ENCODE measurements at regions not wholly inside any gene's neighbourhood (a gene's known extent, or its start where the extent isn't known, plus 50 kb on each side); places are given as distances from the start of the nearest gene placed in this dataset.
"Not testable (repeated sequence)": the region's sequence is repeated elsewhere in the genome, so short reads cannot be mapped to it uniquely, and the experiment has no call there.

DNA sequence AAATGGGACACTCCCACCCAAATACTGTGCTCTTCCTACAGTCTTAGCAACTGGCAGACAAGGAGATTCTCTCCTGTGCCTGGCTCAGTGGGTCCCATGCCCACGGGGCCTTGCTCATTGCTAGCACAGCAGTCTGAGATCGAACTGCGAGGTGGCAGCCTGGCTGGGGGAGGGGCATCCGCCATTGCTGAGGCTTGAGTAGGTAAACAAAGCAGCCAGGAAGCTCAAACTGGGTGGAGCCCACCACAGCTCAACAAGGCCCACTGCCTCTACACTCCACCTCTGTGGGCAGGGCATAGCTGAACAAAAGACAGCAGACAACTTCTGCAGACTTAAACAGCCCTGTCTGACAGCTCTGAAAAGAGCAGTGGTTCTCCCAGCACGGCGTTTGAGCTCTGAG, 174.8 kb downstream of the COL12A1 start:
- not testable (repeated sequence) for H3K27ac ChIP-seq; DNase-seq (ENCODE audit: low read depth, low spot score)

GRCh38 chr6:75029333-75029732, 176.5 kb downstream of the COL12A1 start:
- H3K27ac ChIP-seq, result no peak overlapping the region
- no peak for DNase-seq (ENCODE audit: low read depth, low spot score)

GRCh38 chr6:75025371-75025770, 180.5 kb downstream of the COL12A1 start:
- H3K27ac ChIP-seq, result no peak overlapping the region
- no peak for DNase-seq (ENCODE audit: low read depth, low spot score)

DNA sequence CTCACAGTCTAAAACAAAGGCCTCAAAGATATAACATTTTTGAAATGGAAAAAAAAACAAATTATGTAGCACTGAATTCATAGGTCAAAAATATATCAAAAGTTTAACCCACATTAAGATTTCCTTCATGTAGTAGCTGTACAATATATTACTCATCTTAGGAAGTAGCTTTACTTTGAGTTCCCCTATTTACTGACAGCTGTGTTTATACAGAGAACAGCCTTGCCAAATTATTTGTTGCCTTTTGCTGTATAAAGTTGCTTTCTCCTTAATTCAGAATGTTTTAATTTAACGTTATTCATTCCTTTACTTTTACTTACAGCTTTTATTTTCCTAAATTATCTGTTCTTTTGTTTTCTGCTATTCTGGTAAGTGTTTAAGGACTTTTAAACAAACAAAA, 181.0 kb downstream of the COL12A1 start:
- DNase-seq (ENCODE audit: low read depth, low spot score), result no peak
- no peak overlapping the region for H3K27ac ChIP-seq

DNA sequence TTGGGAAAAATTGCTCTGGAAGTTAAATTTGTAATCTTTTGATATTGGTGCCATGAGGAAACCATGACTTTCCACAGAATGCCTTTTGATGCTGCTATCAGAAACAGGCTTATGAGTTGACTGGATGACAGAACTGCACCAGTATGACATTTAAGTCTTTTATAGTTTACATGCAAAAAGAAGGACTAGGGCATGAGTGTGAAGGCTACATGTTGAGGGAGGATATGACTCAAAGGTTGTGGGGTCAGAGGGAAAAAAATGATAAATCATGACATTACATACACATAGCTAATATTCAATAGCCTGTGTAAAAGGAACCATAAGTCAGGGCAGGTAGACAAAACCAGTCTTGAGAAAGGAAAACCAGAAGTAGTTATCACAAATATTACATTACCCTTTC, 182.2 kb downstream of the COL12A1 start:
- no peak for DNase-seq (ENCODE audit: low read depth, low spot score)
- no peak overlapping the region for H3K27ac ChIP-seq

- H3K27ac ChIP-seq, result no peak overlapping the region
- no peak for DNase-seq (ENCODE audit: low read depth, low spot score)
Observed at GRCh38 chr6:75020971-75021370, 184.9 kb downstream of the COL12A1 start.

DNA sequence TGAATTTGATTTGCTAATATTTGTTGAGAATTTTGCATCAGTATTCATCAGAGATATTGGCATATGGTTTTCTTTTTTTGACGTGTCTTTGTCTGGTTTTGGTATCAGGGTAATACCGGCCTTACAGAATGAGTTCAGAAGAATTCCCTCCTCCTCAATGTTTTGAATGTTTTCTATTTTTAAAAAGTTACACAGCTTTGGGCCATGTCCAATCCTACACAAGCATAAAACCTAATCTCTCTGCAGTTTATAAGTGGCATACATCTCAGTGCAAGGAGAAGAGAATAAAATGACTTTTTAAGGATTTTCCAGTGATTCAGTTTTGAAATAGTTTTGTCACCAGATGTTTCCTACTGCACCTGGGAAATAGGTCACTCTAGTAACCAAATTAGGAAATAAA, 185.5 kb downstream of the COL12A1 start:
- no peak for DNase-seq (ENCODE audit: low read depth, low spot score)
- no peak overlapping the region for H3K27ac ChIP-seq

DNA sequence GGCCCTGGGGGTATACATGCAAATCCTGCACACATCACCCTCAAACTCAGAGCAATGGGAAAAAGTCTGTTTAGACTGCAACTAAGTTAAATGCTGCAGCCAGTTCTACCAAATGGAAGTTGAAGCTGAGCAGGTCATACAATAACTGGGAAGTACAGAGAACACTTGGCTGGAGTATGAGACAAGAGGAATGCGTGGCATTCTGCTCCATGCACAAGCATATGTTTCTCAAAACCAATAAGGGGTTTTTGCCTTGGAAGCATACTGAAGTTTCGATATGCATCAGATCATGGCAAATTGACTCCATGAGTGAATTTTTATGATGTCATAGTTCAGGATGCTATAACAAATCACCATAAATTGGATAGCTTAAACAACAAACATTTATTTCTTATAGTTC, 193.8 kb downstream of the COL12A1 start:
- H3K27ac ChIP-seq, result no peak overlapping the region
- DNase-seq (ENCODE audit: low read depth, low spot score), result no peak

DNA sequence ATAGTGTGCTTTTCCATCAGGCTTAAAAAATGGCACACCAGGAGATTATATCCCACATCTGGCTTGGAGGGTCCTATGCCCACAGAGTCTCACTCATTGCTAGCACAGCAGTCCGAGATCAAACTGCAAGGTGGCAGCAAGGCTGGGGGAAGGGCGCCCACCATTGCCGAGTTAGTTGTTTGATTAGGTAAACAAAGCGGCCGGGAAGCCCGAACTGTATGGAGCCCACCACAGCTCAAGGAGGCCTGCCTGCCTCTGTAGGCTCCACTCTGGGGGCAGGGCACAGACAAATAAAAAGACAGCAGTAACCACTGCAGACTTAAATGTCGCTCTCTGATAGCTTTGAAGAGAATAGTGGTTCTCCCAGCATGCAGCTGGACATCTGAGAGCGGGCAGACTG, 201.9 kb downstream of the COL12A1 start:
- not testable (repeated sequence) for H3K27ac ChIP-seq; DNase-seq (ENCODE audit: low read depth, low spot score)

- no peak for DNase-seq (ENCODE audit: low read depth, low spot score)
- no peak overlapping the region for H3K27ac ChIP-seq
Observed at GRCh38 chr6:74997646-74998045, 208.2 kb downstream of the COL12A1 start.

- no peak for DNase-seq (ENCODE audit: low read depth, low spot score)
- H3K27ac ChIP-seq, result no peak overlapping the region
Observed at GRCh38 chr6:74993136-74993535, 212.7 kb downstream of the COL12A1 start.

DNA sequence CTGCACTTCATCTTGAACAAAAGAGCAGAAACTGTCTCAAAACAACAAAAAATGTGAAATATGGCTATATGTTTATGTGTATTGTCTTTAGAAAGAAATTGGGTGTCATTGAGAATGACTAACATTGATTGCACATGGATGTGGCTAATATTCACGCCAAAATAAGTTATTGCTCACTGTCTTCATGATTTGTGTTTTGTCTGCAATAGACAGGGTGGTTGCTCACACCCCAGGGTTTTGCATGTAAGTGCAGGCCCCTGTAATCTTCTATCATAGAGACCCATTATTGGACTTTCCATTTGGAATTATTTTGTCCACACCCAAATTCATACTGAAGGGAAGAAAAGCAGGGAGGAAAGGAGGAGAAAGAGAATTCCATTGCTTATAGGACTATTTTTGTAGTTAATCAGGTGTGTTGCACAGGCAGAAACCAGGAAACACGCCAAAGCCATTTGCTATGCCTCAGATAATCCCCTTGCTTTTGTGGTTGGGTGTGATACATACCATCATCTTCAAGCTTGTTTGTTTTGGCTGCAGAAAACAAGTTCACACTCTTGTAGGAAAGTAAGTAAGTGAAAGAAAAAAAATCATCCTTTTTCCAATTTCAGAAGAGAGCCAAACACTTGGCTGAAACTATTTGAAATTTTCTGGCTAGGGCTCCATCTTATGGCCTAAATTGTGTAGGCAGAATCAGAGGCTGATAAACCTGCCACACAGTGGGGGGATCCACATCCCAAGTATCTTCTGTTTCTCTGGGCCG, 214.1 kb downstream of the COL12A1 start:
- peak; percentile 76 for DNase-seq (ENCODE audit: low read depth, low spot score)
- peak overlapping the region; percentile 68 for H3K27ac ChIP-seq

DNA sequence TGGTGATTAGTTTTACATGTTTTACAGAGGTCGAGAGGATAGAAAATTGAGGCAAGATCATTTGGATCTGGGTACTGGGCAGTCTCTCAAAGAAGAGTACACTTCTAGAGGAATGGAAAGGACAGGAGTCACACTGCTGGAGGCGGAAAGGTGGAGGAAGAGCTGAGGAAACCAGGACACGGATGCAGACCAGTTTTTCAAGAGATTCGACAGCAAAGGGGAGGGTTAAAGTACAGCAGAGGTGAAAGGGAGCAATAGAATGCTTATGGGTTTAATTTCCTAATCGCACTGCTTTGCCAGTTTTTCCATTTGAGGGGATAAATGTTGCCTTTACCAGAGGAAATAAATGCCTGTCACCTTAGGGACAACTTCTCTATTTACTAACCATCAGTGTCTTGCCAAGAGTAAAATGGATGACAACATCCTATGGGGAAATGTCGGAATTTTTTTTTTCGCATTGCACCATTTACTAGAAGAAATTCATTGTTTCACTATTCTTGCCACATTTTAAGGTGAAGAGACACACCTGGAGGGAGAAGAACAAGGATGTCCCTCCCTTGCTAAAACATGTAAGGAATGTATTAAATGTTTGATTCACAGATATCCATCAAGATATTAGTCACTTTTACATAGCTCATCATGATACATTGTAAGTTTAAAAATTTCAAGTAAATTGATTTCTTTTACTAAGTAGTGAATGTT, 226.6 kb downstream of the COL12A1 start:
- peak overlapping the region; percentile 84 for H3K27ac ChIP-seq
- DNase-seq (ENCODE audit: low read depth, low spot score), result peak; percentile 33

DNA sequence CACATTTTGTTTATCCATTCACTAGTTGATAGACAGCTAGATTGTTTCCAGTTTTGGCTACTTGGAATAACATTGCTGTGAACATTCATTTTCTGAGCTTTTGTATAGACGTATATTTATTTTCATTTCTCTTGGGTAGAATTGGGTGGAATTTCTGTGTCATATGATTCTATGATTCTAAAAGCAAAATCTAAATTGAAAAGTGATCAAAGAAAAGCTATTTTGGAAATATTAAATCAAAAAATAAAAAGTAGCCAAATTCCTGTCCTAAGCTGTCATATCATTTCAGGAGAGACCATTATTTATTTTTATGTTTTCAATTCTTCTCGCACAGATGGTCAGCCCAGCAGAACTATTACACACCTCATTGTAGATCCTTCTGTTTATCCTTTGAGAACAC, 229.2 kb downstream of the COL12A1 start:
- peak overlapping the region; percentile 36 for H3K27ac ChIP-seq

DNA sequence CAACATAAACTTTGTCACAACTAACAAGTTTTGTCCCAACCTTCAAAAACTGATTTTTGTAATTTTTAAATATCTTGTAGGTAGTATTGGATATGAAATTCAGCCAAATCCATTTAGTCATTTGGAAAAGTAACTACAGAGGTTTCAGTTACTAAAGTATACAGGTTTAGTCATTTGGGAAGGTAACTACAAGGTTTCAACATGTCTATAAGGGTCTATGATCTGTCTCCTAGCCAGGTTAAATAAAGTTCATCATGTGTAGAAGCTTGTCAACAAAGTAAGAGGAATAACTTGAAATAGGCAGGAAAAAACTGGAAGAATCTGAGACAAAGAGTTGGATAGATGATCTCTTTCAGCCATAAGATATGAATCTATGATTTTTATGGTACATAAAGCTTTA, 229.8 kb downstream of the COL12A1 start:
- peak; percentile 54 for DNase-seq (ENCODE audit: low read depth, low spot score)
- peak overlapping the region; percentile 36 for H3K27ac ChIP-seq

More for the DNA sequence above, 229.2 kb downstream of the COL12A1 start:
- DNase-seq (ENCODE audit: low read depth, low spot score), result no peak

- no peak overlapping the region for H3K27ac ChIP-seq
- no peak for DNase-seq (ENCODE audit: low read depth, low spot score)
Observed at GRCh38 chr6:74973591-74973990, 232.3 kb downstream of the COL12A1 start.

- no peak for DNase-seq (ENCODE audit: low read depth, low spot score)
- H3K27ac ChIP-seq, result no peak overlapping the region
Observed at GRCh38 chr6:74971633-74972032, 234.2 kb downstream of the COL12A1 start.

DNA sequence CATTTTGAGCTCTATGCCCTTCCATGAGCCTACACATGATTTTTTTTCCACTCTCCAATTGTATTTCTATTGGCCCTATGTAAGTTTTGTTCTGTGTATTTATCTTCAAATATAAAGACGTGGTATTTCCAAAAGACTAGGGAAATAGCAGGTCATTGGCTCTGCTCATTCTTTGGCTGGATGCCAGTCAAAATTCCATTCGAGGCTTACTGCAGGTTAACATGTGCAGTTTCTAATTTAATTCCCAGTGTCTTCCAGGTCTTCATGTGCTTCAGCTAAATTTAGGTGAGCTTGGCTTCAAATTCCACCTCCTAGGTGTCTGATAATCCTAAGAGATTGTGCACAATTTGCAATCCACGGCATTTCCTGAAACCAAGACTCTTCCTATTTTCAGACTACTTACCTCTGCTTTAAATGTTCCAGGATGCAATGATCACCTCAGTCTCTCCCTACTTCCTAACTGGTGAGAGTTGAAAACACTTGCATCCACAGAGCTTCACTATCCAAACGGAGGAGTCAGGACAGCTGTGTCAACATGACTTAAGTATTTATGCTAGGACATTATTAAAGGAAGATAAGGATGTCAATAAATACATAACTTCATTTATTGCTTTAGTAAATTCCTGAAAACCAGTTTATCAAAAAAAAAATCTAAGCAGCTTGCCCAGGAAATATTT, 236.1 kb downstream of the COL12A1 start:
- no peak for DNase-seq (ENCODE audit: low read depth, low spot score)
- H3K27ac ChIP-seq, result no peak overlapping the region

DNA sequence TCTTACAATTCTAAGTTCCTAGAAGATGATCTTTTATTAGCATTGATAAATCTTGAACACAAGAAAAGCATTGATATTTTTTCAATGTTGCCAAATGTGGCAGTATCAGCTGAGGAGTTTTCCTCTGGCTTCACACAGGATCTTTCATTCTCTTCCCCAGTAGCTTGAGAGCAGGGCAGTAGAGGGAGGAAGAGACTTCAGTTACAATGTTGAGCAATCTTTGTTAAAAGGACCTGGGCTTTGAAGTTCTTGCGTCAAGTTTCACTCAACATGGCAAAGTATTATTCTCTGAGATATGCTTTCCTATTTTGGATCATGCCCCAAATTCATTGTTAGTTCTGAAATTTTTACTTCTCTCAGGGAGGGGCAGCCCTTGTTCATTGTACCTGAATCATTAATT, 238.0 kb downstream of the COL12A1 start:
- H3K27ac ChIP-seq, result no peak overlapping the region
- DNase-seq (ENCODE audit: low read depth, low spot score), result no peak

- no peak for DNase-seq (ENCODE audit: low read depth, low spot score)
- H3K27ac ChIP-seq, result no peak overlapping the region
Observed at GRCh38 chr6:74966712-74967111, 239.1 kb downstream of the COL12A1 start.

- DNase-seq (ENCODE audit: low read depth, low spot score), result no peak
- no peak overlapping the region for H3K27ac ChIP-seq
Observed at GRCh38 chr6:74964871-74965441, 240.9 kb downstream of the COL12A1 start.

All from epithelial cell of prostate (primary cell).